Gastroesophageal sphincter (tissue), 3 donors: ENCODE measurements at regions not wholly inside any gene's neighbourhood (a gene's known extent, or its start where the extent isn't known, plus 50 kb on each side); places are given as distances from the start of the nearest gene placed in this dataset.

Experiments
- POLR2A ChIP-seq, 2 donors: fragments of 450-650 bp; IDR thresholded peaks; one replicate each; pipeline ENCODE4 v1.6.1; 2017; ENCODE audit warnings: antibody characterized with exemption in 2 of 2, mild to moderate bottlenecking in 2 of 2, moderate library complexity in 1 of 2
- TF ChIP-seq, protein P1 (sequence below), 4 experiments: fragments of 200-600 bp in 2 of 4; fragments of 450-650 bp in 2 of 4; sonication (generic) in 1 of 4; IDR thresholded peaks; one replicate each; pipeline ENCODE4 v1.5.1; 2017 to 2019; ENCODE audit warnings: antibody characterized with exemption in 4 of 4, mild to moderate bottlenecking in 2 of 4, moderate library complexity in 2 of 4

GRCh38 chr17:22286337-22287041 is 594.2 kb downstream of the KCNJ18 start:
- TF ChIP-seq, protein P1, sequence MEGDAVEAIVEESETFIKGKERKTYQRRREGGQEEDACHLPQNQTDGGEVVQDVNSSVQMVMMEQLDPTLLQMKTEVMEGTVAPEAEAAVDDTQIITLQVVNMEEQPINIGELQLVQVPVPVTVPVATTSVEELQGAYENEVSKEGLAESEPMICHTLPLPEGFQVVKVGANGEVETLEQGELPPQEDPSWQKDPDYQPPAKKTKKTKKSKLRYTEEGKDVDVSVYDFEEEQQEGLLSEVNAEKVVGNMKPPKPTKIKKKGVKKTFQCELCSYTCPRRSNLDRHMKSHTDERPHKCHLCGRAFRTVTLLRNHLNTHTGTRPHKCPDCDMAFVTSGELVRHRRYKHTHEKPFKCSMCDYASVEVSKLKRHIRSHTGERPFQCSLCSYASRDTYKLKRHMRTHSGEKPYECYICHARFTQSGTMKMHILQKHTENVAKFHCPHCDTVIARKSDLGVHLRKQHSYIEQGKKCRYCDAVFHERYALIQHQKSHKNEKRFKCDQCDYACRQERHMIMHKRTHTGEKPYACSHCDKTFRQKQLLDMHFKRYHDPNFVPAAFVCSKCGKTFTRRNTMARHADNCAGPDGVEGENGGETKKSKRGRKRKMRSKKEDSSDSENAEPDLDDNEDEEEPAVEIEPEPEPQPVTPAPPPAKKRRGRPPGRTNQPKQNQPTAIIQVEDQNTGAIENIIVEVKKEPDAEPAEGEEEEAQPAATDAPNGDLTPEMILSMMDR (IDR thresholded peaks at IDR 0.05) = no peak
- TF ChIP-seq POLR2A (IDR thresholded peaks at IDR 0.05) = no peak
